ENCODE measurements at regions not wholly inside any gene's neighbourhood (a gene's known extent, or its start where the extent isn't known, plus 50 kb on each side); places are given as distances from the start of the nearest gene placed in this dataset.

GRCh38 chr14:42200957-42201356 lies 594.3 kb downstream of the LRFN5 start:
- H3K4me3 ChIP-seq (ENCODE audit: low read depth, low read length) = no peak overlapping the region
- no peak for TF ChIP-seq CTCF (IDR thresholded peaks at IDR 0.05; ENCODE audit: insufficient read depth, low read depth, low read length)

GRCh38 chr14:42198010-42198409 lies 591.3 kb downstream of the LRFN5 start:
- H3K4me3 ChIP-seq (ENCODE audit: low read depth, low read length) = no peak overlapping the region
- no peak for DNase-seq (ENCODE audit: low read depth)
- no peak for TF ChIP-seq CTCF (IDR thresholded peaks at IDR 0.05; ENCODE audit: insufficient read depth, low read depth, low read length)

More at GRCh38 chr14:42200957-42201356, 594.3 kb downstream of the LRFN5 start:
- DNase-seq (ENCODE audit: low read depth) = no peak

- DNase-seq (ENCODE audit: low read depth) = peak; percentile 96
- TF ChIP-seq CTCF (IDR thresholded peaks at IDR 0.05; ENCODE audit: insufficient read depth, low read depth, low read length) = no peak
Measured at GRCh38 chr14:42192738-42193653, 586.3 kb downstream of the LRFN5 start.

GRCh38 chr14:42190744-42191143 lies 584.1 kb downstream of the LRFN5 start:
- DNase-seq (ENCODE audit: low read depth) = no peak
- no peak overlapping the region for H3K4me3 ChIP-seq (ENCODE audit: low read depth, low read length)
- no peak for TF ChIP-seq CTCF (IDR thresholded peaks at IDR 0.05; ENCODE audit: insufficient read depth, low read depth, low read length)

More at GRCh38 chr14:42192738-42193653, 586.3 kb downstream of the LRFN5 start:
- H3K4me3 ChIP-seq (ENCODE audit: low read depth, low read length) = no peak overlapping the region

- H3K4me3 ChIP-seq (ENCODE audit: low read depth, low read length) = no peak overlapping the region
- no peak for DNase-seq (ENCODE audit: low read depth)
- no peak for TF ChIP-seq CTCF (IDR thresholded peaks at IDR 0.05; ENCODE audit: insufficient read depth, low read depth, low read length)
Measured at GRCh38 chr14:42187846-42188245, 581.2 kb downstream of the LRFN5 start.

- H3K4me3 ChIP-seq (ENCODE audit: low read depth, low read length) = no peak overlapping the region
- DNase-seq (ENCODE audit: low read depth) = no peak
- TF ChIP-seq CTCF (IDR thresholded peaks at IDR 0.05; ENCODE audit: insufficient read depth, low read depth, low read length) = no peak
Measured at GRCh38 chr14:42185718-42186117, 579.0 kb downstream of the LRFN5 start.

Measured in fibroblast of villous mesenchyme (primary cell).